ENCODE measurements at regions not wholly inside any gene's neighbourhood (a gene's known extent, or its start where the extent isn't known, plus 50 kb on each side); places are given as distances from the start of the nearest gene placed in this dataset.

DNA sequence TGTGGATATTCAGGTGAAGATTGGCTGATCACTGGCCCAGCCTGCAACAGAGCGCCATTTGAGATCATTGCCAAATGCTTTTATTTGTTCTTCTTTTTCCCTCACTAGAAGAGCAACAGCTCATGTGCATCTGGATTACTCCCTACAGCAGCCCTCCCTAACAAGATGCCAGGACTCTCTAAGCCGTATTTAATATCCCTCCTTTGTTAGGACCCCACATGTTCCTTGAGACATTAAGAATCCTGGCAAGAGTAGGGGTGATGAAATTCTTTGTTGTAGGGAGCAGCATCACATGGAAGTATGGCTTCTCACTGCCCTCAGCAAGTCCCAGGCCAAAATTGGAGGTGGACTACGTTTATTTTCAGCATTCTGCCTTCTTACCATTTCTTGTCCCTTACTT, 167.8 kb downstream of the PAX1 start:
- H3K4ac ChIP-seq (replicated peaks; ENCODE audit: insufficient read length, low read depth, low read length), result no peak overlapping the region
- no peak overlapping the region for H2BK5ac ChIP-seq (ENCODE audit: low read depth, low read length)
- no peak overlapping the region for H4K91ac ChIP-seq (replicated peaks; ENCODE audit: insufficient read length, low read length)
- no peaks in the 10 kb centered on the region for H3K36me3 ChIP-seq (ENCODE audit: control insufficient read depth in 2 of 4, insufficient read depth in 4 of 4, low read length in 3 of 4)
- H3K4me1 ChIP-seq (replicated peaks in 1 of 4; ENCODE audit: control insufficient read depth in 3 of 4, insufficient read depth in 4 of 4, low read length in 3 of 4), result no peaks in the 10 kb centered on the region; a peak in 1 of 7 replicates
- H3K18ac ChIP-seq (ENCODE audit: extremely low read depth, low read length), result no peak overlapping the region
- H2BK120ac ChIP-seq (replicated peaks; ENCODE audit: low read depth, low read length), result no peak overlapping the region
- H3K4me3 ChIP-seq (ENCODE audit: extremely low read depth in 1 of 4, insufficient read depth in 2 of 4, low read depth in 3 of 4, low read length in 4 of 4), result no peak overlapping the region
- no peak overlapping the region for H2AFZ ChIP-seq (ENCODE audit: low read length)
- no peaks in the 10 kb centered on the region for H3K79me1 ChIP-seq (ENCODE audit: low read depth, low read length)
- H4K20me1 ChIP-seq (replicated peaks in 1 of 2; ENCODE audit: control insufficient read depth in 1 of 2, insufficient read depth in 2 of 2, low read length in 2 of 2), result no peaks in the 10 kb centered on the region
- H3K4me2 ChIP-seq (ENCODE audit: insufficient read depth in 1 of 2, low read depth in 2 of 2, low read length in 2 of 2), result no peak overlapping the region
- no peak overlapping the region for H2BK20ac ChIP-seq (ENCODE audit: low read length)
- no peak overlapping the region for H3K14ac ChIP-seq (ENCODE audit: insufficient read length)
- H3K27me3 ChIP-seq (replicated peaks in 1 of 4; ENCODE audit: control insufficient read depth in 3 of 4, extremely low read depth in 1 of 4, insufficient read depth in 3 of 4, low read length in 3 of 4), result peaks cover 0 to 7% (median 2%) of the 10 kb centered on the region in 4 experiments; a peak in 4 of 7 replicates
- FAIRE-seq (no peak), DNase-seq (ENCODE audit: low read depth in 1 of 2, low spot score in 2 of 2) (no peak)
- no peak overlapping the region for H4K8ac ChIP-seq (ENCODE audit: extremely low read depth, insufficient read depth, low read length)
- no peaks in the 10 kb centered on the region for H3K79me2 ChIP-seq (ENCODE audit: control insufficient read depth in 1 of 2, insufficient read depth in 2 of 2, low read length in 2 of 2)
- no peaks in the 10 kb centered on the region for H3K9me3 ChIP-seq (ENCODE audit: insufficient read depth in 2 of 2, low read depth in 1 of 2, low read length in 1 of 2)
- POLR2A ChIA-PET (ENCODE audit: partially characterized antibody), result no interaction called here
- no peak overlapping the region for H2BK15ac ChIP-seq (ENCODE audit: low read length)
- no peak overlapping the region for H4K5ac ChIP-seq (ENCODE audit: insufficient read length, low read depth, low read length)
- CTCF ChIA-PET (ENCODE audit: partially characterized antibody), result no interaction called here
- no peak overlapping the region for H3K56ac ChIP-seq (replicated peaks; ENCODE audit: insufficient read length, low read depth, low read length)
- no peak overlapping the region for H2AK5ac ChIP-seq (ENCODE audit: low read depth, low read length)
- TF ChIP-seq CTBP2 (IDR thresholded peaks at IDR 0.05; ENCODE audit: borderline replicate concordance, insufficient read depth, insufficient read length, low read length), result no peak
- H3K27ac ChIP-seq (ENCODE audit: low read depth, low read length), result no peak overlapping the region
- H2BK12ac ChIP-seq (ENCODE audit: low read depth, low read length), result no peak overlapping the region
- H3K9ac ChIP-seq (replicated peaks in 1 of 4; ENCODE audit: extremely low read depth in 1 of 4, low read depth in 3 of 4, low read length in 3 of 4), result no peak overlapping the region
- no peak overlapping the region for H3K23ac ChIP-seq (ENCODE audit: insufficient read length)
- WGBS, 2 experiments (ENCODE audit: extremely low coverage in 1 of 2, insufficient coverage in 1 of 2, insufficient read length in 1 of 2, insufficient replicate concordance in 2 of 2, low coverage in 1 of 2, low lambda C conversion rate in 2 of 2, missing lambda C conversion rate in 1 of 2), result 88% methylated on average over 3 of the region's 3 CpGs; no CpG with 5 or more reads in 1 of the 2 experiments
- no peaks in the 10 kb centered on the region; the same call in 1 of the 2 replicates for H3K23me2 ChIP-seq (ENCODE audit: low read depth, low read length)

Data from H1 (cell line).